ENCODE measurements at regions not wholly inside any gene's neighbourhood (a gene's known extent, or its start where the extent isn't known, plus 50 kb on each side); places are given as distances from the start of the nearest gene placed in this dataset.

DNA sequence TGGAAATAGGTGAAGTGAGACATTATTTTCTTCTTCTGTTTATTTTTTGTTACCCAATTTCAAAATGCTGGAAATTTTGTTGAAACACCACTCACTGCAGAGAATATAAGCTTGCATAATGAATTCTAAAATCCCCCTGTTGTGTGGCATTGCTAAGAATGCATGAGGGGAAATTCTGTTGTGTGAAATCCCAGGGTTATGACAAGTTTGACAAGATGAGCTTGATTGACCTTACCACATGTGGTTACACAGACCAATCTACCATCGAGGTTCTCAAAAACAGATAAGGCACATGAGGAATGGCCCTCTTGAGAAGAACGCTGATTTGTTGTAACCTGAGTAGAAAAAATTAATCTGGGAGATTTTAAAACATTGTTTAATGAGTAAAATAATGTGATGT is 261.6 kb upstream of the MMADHC start:
- TF ChIP-seq, protein P1, sequence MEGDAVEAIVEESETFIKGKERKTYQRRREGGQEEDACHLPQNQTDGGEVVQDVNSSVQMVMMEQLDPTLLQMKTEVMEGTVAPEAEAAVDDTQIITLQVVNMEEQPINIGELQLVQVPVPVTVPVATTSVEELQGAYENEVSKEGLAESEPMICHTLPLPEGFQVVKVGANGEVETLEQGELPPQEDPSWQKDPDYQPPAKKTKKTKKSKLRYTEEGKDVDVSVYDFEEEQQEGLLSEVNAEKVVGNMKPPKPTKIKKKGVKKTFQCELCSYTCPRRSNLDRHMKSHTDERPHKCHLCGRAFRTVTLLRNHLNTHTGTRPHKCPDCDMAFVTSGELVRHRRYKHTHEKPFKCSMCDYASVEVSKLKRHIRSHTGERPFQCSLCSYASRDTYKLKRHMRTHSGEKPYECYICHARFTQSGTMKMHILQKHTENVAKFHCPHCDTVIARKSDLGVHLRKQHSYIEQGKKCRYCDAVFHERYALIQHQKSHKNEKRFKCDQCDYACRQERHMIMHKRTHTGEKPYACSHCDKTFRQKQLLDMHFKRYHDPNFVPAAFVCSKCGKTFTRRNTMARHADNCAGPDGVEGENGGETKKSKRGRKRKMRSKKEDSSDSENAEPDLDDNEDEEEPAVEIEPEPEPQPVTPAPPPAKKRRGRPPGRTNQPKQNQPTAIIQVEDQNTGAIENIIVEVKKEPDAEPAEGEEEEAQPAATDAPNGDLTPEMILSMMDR (IDR thresholded peaks at IDR 0.05), result no peak
- TF ChIP-seq POLR2A (IDR thresholded peaks at IDR 0.05), result no peak
